GF-D8 (cell line): ENCODE measurements at regions not wholly inside any gene's neighbourhood (a gene's known extent, or its start where the extent isn't known, plus 50 kb on each side); places are given as distances from the start of the nearest gene placed in this dataset.

Experiments
- DNase-seq: peaks from one replicate; lab custom pipeline; 2025; lab: John Stamatoyannopoulos, UW

- DNase-seq, result no peak
These were observed 281.4 kb downstream of the DMRT2 start for GRCh38 chr9:1331546-1332038.

- no peak for DNase-seq
These were observed 282.0 kb downstream of the DMRT2 start for GRCh38 chr9:1332156-1332555.

DNA sequence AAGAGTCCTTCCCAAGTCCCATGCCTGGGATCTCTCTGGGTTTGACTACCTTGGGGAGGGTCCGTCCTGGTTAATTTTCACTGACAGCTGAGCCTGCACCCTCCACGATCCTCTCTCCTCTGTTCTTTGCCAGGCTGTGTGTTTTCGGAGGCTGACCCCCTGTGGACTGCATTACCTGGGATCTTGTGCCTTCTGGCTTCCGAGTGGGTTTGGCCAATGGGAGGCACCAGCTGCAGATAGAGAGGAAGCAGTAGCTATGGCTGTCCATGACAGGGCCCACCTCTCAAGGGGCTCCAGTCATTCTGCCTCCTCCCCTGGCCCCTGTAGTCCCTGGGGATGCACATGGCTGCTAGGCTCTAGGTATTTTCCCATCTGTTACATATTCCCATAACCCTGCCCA is 285.0 kb downstream of the DMRT2 start:
- no peak for DNase-seq

DNA sequence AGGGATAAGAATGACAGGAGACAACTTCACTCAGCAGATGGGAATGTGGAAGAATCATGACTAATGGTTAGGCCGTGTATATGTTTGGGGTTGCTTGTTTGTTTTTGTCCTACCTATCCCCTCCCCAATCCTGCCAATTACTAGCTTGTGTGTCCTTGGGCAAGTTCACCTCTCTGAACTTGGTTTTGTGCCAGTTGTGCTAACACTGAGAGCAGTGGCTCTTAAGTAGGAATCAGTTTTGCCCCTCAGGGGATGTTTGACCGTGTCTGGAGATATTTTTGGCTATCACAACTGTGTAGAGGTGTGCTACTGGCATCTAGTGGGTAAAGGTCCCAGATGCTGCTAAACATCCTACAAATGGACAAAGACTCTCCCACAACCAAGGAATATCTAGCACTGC is 287.0 kb downstream of the DMRT2 start:
- DNase-seq, result no peak

DNA sequence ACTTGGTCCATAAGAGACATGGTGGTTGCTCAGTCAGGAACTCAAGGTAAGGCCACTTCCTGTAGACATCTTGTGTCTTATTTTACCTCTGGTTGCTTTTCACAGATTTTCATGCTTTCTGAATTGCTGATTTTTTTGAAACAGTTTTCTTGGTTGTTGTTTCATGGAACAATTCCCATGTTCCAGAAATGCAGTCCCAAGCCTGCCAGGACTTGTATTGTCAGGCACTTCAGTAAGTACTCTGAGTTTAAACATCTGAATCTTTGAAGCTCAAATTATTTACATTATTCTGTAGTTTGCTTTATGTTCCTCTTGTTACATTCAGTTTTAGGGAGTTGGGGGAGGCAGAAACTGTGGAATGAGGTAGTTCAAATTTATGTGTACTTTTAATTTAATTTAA is 290.2 kb downstream of the DMRT2 start:
- DNase-seq, result no peak

DNA sequence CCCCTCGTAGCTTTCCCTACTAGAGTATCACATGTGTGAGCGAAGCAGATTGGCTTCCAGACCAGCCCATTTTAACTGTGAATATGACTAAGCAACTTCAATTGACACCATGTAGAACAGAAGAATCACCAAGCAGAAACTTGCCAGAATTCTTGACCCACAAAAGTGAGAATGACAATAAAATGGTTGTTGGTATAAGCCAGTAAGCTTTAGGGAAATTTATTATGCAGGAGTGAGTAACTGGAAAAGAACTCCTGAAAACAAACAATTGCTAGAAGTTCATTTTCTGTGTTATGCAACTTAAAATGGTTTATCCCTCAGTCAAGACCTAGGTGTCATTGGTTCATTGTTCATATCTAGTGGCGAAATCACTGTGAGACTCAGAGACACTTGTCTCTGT is 303.1 kb downstream of the DMRT2 start:
- no peak for DNase-seq

- no peak for DNase-seq
These were observed 303.9 kb downstream of the DMRT2 start for GRCh38 chr9:1354086-1354485.

- no peak for DNase-seq
These were observed 304.4 kb downstream of the DMRT2 start for GRCh38 chr9:1354606-1355005.

DNA sequence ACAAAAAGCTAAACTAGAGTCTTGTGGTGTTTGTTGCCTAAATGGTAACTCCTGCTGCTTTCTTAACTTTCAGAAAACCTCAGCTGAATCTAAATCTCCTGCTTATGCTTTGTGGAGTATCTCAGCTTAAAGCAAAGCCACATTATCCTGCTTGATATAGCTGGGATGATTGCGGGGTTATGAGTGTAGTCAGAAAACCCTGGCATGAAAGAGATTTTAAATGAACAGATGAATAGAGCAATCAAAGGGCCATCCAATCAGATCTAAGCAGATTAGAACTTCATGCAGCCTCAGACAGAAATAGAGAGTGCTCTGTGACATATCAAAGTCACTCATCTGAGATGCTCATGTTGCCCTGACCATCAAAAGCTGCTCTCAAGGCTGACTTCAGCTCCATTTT is 305.5 kb downstream of the DMRT2 start:
- no peak for DNase-seq

DNA sequence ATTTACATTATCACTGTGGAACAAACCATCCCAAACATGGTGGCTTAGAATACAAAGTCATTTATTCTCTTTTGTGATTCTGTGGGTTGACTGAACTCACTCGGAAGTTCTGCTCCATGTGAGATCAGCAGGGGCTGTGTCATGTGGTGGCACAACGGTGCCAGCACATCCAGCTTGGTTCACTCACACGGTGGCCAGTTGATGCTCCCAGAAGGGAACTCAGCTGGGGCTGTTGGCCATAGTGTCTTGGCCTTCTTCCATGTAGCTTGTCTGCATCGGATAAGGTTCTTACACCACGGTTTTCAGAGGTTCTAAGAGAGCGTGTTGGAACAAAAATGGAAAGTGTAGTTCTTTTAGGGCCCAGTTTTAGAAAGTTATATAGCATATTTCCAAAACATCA is 312.7 kb downstream of the DMRT2 start:
- DNase-seq, result no peak

DNA sequence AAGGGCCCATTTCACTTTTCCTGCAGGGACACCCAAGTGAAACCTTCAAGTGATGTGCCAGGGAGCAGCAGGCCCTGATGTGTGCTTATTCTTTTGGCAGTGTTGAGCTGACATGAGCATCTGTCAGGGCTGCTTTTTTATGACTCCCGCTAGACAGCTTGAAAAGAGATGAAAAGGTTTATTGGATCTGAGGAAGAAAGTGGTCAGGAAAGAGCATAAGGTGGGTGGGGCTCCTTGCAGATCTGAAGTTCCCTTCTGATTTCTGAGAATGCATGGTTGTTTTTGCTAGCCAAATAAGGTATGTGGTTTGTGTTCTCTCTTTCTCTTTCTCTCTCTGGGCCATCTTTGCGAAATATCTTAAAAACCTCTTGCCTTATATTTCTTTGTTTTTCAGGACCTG is 316.1 kb downstream of the DMRT2 start:
- no peak for DNase-seq

GRCh38 chr9:1369297-1369696 is 319.1 kb downstream of the DMRT2 start:
- DNase-seq, result no peak

- no peak for DNase-seq
These were observed 323.3 kb downstream of the DMRT2 start for GRCh38 chr9:1373445-1373844.

DNA sequence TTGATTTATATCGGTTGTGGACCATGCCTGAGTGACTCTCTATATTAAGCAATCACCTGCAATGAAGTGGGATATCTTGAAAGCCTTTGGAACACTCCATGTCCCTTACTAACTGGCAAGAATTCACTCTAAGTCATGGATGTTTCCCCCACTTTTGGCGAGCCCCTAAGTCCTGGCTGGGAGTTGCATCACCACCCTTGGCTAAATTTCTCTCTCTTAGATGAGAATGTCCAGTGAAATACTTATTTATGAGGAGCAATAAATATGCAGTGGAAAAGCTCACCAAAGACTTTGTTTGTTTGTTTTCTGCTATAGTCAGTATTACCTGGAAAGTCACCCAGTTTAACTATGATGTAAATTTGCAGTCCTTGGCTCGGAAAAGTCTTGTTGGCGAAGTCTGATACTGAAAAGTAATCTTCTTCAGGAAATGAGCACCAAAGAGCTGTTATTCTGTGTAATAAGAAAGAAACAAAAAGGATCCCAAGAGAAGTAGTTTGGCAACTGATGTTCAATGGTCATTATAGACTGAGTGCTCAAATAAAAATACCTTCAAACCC is 333.8 kb downstream of the DMRT2 start:
- no peak for DNase-seq

DNA sequence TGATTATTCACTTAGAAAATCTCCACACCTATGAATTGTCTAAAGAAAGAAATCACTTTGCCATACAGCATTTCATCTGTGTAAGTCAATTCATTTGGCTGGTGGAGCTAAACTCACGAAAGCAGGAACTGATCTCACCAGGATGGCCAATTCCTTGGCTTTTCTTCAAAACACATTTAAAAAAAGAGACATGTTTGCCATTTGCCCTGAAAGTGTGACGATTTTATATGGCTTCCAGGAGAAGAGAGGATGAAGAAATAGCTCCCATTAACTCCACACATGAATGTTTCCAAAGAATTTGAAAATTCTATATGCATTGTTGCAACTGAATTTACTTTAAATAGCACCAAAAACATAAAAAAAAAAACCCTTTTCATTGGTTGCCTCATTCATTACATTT is 334.7 kb downstream of the DMRT2 start:
- no peak for DNase-seq

DNA sequence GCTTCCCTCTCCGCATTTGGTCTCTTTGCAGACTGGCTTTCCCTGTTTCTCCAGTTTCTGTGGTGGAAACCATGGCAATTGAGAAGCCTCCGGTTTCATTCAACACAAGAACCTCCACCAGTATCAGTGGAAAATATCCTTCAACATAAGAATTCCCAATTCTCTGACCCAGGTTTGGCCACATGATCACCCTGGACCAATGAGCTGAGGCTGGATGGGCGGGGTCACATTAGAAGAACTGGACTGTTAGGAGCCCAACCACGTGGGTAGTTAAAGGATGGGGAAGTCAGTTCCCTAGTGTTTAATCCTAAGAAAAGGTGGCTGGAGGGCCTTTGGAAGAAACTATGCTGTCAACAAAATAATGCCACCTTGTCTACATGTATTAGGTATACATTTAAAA is 336.3 kb downstream of the DMRT2 start:
- no peak for DNase-seq

- DNase-seq, result no peak
These were observed 338.1 kb downstream of the DMRT2 start for GRCh38 chr9:1388216-1388615.

- no peak for DNase-seq
These were observed 350.8 kb downstream of the DMRT2 start for GRCh38 chr9:1400983-1401382.

GRCh38 chr9:1404940-1405339 is 354.8 kb downstream of the DMRT2 start:
- no peak for DNase-seq

DNA sequence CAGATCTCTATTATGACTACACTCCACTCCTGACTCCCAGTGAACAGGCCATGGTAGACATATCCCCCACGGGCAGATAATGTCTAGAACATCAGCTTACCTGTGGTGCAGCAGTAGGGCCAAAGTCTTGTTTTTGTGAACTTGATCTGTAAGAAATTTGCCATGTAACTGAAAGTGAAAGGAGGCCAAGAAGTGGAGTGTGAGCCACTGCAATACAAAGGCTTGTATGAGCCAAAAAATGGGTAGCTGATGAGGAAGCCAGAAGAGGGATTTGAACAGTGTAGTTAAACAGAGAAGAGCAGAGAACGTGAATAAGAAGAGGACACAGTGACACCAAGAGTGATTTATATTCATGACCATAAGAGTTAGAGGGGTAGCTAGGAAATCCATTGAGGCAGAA is 361.7 kb downstream of the DMRT2 start:
- no peak for DNase-seq

DNA sequence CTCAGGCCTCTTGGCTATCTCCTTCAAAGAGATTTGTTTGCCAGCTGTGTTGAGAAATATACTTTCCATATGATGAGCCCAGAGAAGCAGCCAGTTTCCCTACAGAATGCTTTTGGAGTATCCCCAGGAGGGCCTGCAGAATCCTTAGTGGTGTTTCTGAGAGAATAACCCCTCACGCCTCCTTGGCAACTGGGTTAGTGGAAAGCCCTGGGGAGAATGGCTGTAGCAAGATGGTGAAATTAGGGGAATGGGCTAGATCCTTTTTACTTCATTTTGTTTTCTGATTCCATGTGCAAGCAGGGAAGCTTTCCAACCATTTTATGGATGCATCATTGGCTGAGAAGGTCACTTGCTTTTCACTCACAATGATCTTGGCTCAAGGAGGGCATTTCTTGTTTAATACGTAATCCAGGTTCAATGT is 364.6 kb downstream of the DMRT2 start:
- DNase-seq, result no peak

DNA sequence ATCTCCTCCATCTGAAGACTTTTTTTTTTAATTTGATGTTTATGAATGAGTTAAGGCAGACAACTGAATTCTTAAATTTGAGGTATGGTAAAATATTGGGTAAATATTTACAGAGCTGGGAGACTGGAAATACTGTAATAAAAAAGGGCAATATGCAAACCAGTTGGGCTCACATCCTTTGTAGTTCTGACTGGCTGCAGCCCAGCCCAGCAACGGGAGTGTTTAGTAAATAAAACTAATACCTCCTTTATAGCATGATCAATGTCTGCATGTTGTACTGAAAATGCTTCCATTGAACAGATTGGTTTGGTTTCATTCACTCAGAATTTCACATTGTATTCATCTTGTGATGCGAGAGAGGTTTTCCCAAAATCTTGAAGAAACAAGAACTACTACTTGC is 365.0 kb downstream of the DMRT2 start:
- DNase-seq, result no peak

DNA sequence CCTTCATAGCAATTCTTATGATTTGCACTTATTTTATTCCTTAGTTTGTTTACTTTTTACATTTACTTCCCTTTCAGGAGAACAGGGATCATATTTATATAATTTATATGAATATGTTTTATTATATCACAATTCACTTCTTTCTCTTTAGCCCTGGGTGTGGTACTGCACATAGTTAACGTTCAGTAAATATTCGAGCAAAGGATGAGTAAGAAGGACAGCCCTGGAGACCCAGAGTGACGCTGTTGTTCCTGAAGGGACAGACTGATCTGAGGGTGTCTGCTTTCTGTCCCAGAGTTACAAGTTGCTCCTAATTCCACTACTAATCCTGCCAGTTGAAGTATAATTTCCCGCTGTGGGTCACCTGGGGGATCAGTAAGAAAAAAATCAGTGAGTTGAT is 366.1 kb downstream of the DMRT2 start:
- DNase-seq, result no peak

DNA sequence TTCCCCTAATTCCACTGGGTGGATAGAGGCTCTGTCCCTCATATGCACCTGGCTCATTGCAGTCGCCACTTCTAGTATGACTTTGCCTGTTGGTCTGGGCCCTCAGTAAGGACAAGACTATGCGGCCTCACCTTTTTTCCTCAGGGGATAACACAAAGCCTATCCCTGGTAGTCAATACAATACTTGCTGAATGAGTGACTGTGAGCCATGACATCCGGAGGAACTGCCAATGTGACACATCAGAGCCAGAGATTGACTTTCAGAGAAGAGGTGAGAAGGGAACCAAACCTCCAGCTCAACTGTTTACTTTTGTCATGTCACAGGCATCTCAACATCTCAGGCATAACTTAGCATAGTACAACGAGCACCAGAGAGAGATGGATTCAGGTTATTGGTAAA is 371.3 kb downstream of the DMRT2 start:
- DNase-seq, result no peak

GRCh38 chr9:1427875-1428274 is 377.7 kb downstream of the DMRT2 start:
- no peak for DNase-seq
